ENCODE measurements at regions not wholly inside any gene's neighbourhood (a gene's known extent, or its start where the extent isn't known, plus 50 kb on each side); places are given as distances from the start of the nearest gene placed in this dataset.

DNA sequence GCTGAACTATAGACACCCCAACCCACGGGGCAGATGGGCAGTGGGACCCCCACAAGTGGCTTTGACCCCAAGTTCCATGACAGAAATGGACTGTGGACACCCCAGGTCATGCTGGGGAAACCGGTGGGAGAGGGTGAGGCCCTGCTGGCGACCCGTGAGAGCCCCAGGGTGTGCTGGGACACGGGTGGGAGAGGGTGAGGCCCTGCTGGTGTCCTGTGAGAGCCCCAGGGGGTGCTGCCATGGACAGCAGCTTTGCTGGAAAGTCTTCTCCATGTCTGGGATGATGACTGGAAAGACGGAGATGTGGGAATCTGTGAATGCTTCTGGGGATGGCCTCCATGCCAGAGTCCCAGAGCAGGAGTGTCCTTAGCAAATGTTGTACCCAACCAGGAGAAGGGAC lies 148.4 kb downstream of the URI1 start:
- no peaks in the 10 kb centered on the region for H3K27me3 ChIP-seq
- H3K4me3 ChIP-seq = no peak overlapping the region
- no peaks in the 10 kb centered on the region for H3K4me1 ChIP-seq
- TF ChIP-seq, protein P1, sequence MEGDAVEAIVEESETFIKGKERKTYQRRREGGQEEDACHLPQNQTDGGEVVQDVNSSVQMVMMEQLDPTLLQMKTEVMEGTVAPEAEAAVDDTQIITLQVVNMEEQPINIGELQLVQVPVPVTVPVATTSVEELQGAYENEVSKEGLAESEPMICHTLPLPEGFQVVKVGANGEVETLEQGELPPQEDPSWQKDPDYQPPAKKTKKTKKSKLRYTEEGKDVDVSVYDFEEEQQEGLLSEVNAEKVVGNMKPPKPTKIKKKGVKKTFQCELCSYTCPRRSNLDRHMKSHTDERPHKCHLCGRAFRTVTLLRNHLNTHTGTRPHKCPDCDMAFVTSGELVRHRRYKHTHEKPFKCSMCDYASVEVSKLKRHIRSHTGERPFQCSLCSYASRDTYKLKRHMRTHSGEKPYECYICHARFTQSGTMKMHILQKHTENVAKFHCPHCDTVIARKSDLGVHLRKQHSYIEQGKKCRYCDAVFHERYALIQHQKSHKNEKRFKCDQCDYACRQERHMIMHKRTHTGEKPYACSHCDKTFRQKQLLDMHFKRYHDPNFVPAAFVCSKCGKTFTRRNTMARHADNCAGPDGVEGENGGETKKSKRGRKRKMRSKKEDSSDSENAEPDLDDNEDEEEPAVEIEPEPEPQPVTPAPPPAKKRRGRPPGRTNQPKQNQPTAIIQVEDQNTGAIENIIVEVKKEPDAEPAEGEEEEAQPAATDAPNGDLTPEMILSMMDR (IDR thresholded peaks at IDR 0.05) = no peak
- intact Hi-C loops (cut with DNase I) = no loop called here
- no peak for DNase-seq (ENCODE audit: low spot score in 2 of 2)
- H3K36me3 ChIP-seq = no peaks in the 10 kb centered on the region
- H3K9me3 ChIP-seq = no peaks in the 10 kb centered on the region
- no peak overlapping the region for H3K27ac ChIP-seq

DNA sequence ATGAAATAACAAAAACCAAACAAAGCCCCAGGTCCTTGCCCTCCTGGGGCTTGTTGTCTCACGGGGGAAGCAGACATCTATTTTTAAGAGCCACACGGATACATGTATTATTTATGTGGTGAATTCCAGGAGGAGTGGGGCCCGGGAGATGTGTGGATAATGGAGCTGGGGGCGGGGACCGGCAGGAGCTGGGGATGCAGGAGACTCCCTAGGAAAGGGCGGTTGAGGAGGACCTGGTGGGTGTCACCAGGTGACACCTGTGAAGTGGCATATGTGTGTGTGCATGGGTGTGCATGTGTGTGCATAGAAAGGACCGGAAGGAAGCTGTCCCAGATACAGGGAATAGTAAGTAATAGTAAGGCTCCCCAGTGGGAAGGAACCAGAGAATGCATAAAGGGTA lies 148.9 kb downstream of the URI1 start:
- intact Hi-C loops (cut with DNase I) = no loop called here
- TF ChIP-seq, protein P1 (IDR thresholded peaks at IDR 0.05) = no peak
- no peaks in the 10 kb centered on the region for H3K27me3 ChIP-seq
- H3K9me3 ChIP-seq = no peaks in the 10 kb centered on the region
- DNase-seq (ENCODE audit: low spot score in 2 of 2) = no peak
- H3K36me3 ChIP-seq = no peaks in the 10 kb centered on the region
- H3K27ac ChIP-seq = no peak overlapping the region
- H3K4me1 ChIP-seq = no peaks in the 10 kb centered on the region
- H3K4me3 ChIP-seq = no peak overlapping the region

- TF ChIP-seq, protein P1 (IDR thresholded peaks at IDR 0.05) = no peak
- H3K27ac ChIP-seq = no peak overlapping the region
- no peaks in the 10 kb centered on the region for H3K9me3 ChIP-seq
- no peak for DNase-seq (ENCODE audit: low spot score in 2 of 2)
- intact Hi-C loops (cut with DNase I) = no loop called here
- H3K4me3 ChIP-seq = no peak overlapping the region
- H3K36me3 ChIP-seq = no peaks in the 10 kb centered on the region
- H3K27me3 ChIP-seq = no peaks in the 10 kb centered on the region
- H3K4me1 ChIP-seq = no peaks in the 10 kb centered on the region
These were observed 149.4 kb downstream of the URI1 start for GRCh38 chr19:30091456-30091855.

- Histone ChIP-seq H3K27ac (no peak overlapping the region), H3K4me1 (no peaks in the 10 kb centered on the region), H3K4me3 (no peak overlapping the region), H3K36me3 (no peaks in the 10 kb centered on the region), H3K9me3 (no peaks in the 10 kb centered on the region), H3K27me3 (no peaks in the 10 kb centered on the region)
- no peak for DNase-seq (ENCODE audit: low spot score in 2 of 2)
- TF ChIP-seq, protein P1 (IDR thresholded peaks at IDR 0.05) = no peak
- intact Hi-C loops (cut with DNase I) = no loop called here
These were observed 149.8 kb downstream of the URI1 start for GRCh38 chr19:30091856-30092255.

DNA sequence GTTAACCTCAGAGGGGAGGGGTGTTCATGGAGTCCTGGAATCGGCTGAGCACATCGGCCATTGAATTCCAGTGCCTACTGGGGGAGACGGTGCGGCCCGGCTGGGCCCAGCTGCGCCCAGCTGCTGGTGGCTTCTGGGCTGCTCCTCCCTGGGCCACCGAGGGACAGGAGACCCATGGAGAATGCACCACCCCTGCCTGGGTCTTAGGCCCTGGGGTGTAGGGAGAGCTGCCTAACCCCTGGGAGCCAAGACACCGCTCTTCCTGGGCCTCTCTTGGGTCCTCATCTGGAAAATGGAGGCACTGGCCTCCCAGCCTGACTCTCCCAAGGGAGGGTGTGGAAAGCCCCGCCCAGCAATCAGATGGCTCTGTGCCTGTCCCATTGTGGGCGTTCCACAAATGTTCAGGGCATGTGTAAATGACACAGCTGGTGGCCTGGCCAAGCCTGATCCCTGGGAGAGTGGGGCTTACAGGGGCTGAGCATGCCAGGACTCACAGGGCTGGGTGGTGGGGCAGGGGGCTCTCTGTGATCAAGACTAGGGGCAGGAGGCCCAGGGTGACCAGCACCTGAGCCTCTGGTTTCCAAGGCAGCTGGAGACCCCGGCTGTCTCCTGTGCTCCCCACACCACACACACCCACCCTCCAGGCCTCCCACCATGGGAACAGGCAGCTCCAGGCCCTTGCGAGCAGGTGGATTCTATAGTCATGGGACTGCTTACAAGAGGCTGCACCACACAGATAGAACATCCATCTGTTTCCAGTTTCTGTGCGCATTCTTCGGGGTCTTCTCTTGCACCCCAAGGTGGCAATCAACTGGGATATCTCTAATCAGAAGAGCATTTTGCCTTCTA lies 150.9 kb downstream of the URI1 start:
- TF ChIP-seq, protein P1 (IDR thresholded peaks at IDR 0.05) = no peak
- no peaks in the 10 kb centered on the region for H3K36me3 ChIP-seq
- no peak overlapping the region for H3K27ac ChIP-seq
- no peak overlapping the region for H3K4me3 ChIP-seq
- H3K9me3 ChIP-seq = no peaks in the 10 kb centered on the region
- H3K4me1 ChIP-seq = no peaks in the 10 kb centered on the region
- intact Hi-C loops (cut with DNase I) = no loop called here
- no peaks in the 10 kb centered on the region for H3K27me3 ChIP-seq
- no peak for DNase-seq (ENCODE audit: low spot score in 2 of 2)
